ENCODE measurements at regions not wholly inside any gene's neighbourhood (a gene's known extent, or its start where the extent isn't known, plus 50 kb on each side); places are given as distances from the start of the nearest gene placed in this dataset.
A peak's percentile ranks its signal among the peaks of the same experiment; 100 is the strongest.

DNA sequence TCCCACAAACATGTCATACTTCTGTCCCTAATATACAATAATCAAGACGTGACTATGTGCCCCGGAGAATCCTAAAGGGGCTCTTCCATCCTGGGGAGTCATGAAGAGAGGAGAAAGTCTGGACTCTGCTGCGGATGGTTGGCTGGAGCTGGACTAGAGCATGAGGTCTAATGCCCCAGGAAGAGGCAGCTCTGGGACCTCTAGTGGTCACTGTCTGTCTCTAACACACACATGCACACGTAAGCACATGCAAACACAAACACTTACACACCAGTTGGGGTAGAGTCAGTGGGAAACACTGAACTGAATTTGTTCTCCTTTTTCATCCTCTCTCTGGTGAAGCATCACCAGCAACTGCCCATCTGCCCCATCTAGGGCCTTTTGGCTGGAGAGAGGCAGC, 271.6 kb downstream of the TDRD15 start:
- intact Hi-C loops (cut with DNase I), result no loop called here
- no peaks in the 10 kb centered on the region for H3K27me3 ChIP-seq
- DNase-seq, result no peak

DNA sequence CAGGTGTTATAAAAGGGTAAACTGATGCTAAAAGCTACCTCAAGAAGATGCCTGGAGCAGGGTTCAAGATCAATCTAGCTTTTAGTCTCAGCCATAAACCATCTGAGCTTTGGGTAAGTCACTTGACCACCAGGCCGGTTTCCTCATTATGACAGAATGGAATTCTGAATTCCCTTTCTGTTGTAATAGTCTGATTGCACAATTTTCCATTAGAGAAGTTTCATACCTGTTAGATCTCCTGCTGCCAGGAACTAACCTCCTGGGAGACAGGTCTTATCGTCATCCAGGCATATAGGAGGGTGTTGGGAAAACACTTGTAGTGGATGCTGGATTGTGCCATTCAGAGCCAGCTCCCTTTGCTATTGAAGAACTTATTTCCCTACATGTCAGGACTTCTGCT, 272.5 kb downstream of the TDRD15 start:
- Histone ChIP-seq H3K9me3 (no peaks in the 10 kb centered on the region), H3K36me3 (no peaks in the 10 kb centered on the region), H3K4me3 (no peak overlapping the region), H3K4me1 (no peaks in the 10 kb centered on the region), H3K27me3 (no peaks in the 10 kb centered on the region), H3K27ac (peak overlapping the region in 1 of 4 donors; percentile 12)
- no peak for FAIRE-seq
- ATAC-seq, result peak in 3 of 4 donors; percentile 59 to 71 (median 64)
- intact Hi-C loops (cut with DNase I), result no loop called here
- DNase-seq, result peak in 1 of 6 donors; percentile 12
- WGBS, 2 donors, result 23 to 42% methylated on average over 2 of the region's 2 CpGs
- no peak for TF ChIP-seq CTCF (IDR thresholded peaks at IDR 0.05)

More for the DNA sequence above, 271.6 kb downstream of the TDRD15 start:
- FAIRE-seq (no peak), ATAC-seq (peak in 2 of 4 donors; percentile 38 to 50)
- no peaks in the 10 kb centered on the region for H3K4me1 ChIP-seq
- WGBS, 2 donors, result 52 to 65% methylated on average over 4 of the region's 4 CpGs
- no peak overlapping the region for H3K27ac ChIP-seq
- no peak overlapping the region for H3K4me3 ChIP-seq
- no peaks in the 10 kb centered on the region for H3K36me3 ChIP-seq
- no peaks in the 10 kb centered on the region for H3K9me3 ChIP-seq
- TF ChIP-seq CTCF (IDR thresholded peaks at IDR 0.05), result no peak

DNA sequence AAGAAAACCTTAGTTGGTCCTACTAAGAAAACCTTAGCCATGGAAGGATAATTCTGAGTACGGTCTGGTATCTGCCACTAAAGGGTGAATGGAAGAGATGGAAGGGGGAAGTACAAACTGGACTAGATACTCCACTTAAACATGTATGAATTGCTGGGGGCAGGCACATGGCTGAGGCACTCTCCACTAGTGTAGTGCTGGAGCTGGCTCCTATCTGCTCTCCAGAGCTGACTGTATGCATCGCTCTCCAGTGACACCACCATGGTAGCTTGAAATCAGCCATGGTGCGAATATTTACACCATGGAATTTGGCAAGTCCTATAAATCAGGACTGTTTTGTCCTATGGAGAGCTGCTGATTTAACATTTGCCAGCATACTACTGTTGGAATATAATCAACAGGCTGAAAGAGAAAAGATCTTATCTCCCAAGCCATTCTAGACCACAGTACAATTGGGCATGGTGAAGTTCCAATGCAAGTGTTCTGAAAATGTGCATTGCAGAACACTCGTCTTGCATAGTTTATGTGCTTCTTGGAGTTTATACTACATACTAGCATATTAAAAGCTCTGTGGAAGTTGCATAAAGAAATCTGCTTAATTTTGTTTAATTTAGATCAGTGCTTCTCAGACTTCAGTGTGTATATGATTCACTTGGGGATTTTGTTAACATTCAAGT, 277.4 kb downstream of the TDRD15 start:
- no peak for DNase-seq
- intact Hi-C loops (cut with DNase I), result no loop called here
- H3K4me1 ChIP-seq, result no peaks in the 10 kb centered on the region
- no peak for FAIRE-seq
- H3K9me3 ChIP-seq, result no peaks in the 10 kb centered on the region
- 86 to 89% methylated on average over 4 of the region's 4 CpGs for WGBS, 2 donors
- H3K27me3 ChIP-seq, result no peaks in the 10 kb centered on the region
- no peak overlapping the region for H3K4me3 ChIP-seq
- no peak for ATAC-seq
- H3K27ac ChIP-seq, result no peak overlapping the region
- TF ChIP-seq CTCF (IDR thresholded peaks at IDR 0.05), result no peak
- H3K36me3 ChIP-seq, result no peaks in the 10 kb centered on the region

- FAIRE-seq, result no peak
- 31 to 32% methylated on average over 4 of the region's 4 CpGs for WGBS, 2 donors
Observed at GRCh38 chr2:21404137-21404536, 280.4 kb downstream of the TDRD15 start.

More at GRCh38 chr2:21404137-21404536, 280.4 kb downstream of the TDRD15 start:
- Histone ChIP-seq H3K27ac (no peak overlapping the region), H3K36me3 (no peaks in the 10 kb centered on the region), H3K4me1 (no peaks in the 10 kb centered on the region), H3K9me3 (no peaks in the 10 kb centered on the region), H3K4me3 (no peak overlapping the region), H3K27me3 (no peaks in the 10 kb centered on the region)
- intact Hi-C loops (cut with DNase I), result no loop called here
- no peak for ATAC-seq
- no peak for DNase-seq
- no peak for TF ChIP-seq CTCF (IDR thresholded peaks at IDR 0.05)

All from pancreas (tissue), 10 donors.